ENCODE measurements at regions not wholly inside any gene's neighbourhood (a gene's known extent, or its start where the extent isn't known, plus 50 kb on each side); places are given as distances from the start of the nearest gene placed in this dataset.
"Not testable (repeated sequence)": the region's sequence is repeated elsewhere in the genome, so short reads cannot be mapped to it uniquely, and the experiment has no call there.

GRCh38 chr1:199495432-199495831 lies 532.1 kb upstream of the NR5A2 start:
- no peak overlapping the region for H3K4me3 ChIP-seq (ENCODE audit: low read depth, low read length)
- no peak for DNase-seq
- no peak overlapping the region for H3K27ac ChIP-seq
- H3K27me3 ChIP-seq (ENCODE audit: insufficient read depth, low read depth, severe bottlenecking), result no peaks in the 10 kb centered on the region
- no peaks in the 10 kb centered on the region for H3K36me3 ChIP-seq
- peaks cover 23% of the 10 kb centered on the region for H3K9me3 ChIP-seq (ENCODE audit: severe bottlenecking)
- no peak for TF ChIP-seq CTCF (IDR thresholded peaks at IDR 0.05; ENCODE audit: low read depth, low read length)

GRCh38 chr1:199498802-199499201 lies 528.7 kb upstream of the NR5A2 start:
- not testable (repeated sequence) for H3K4me3 ChIP-seq (ENCODE audit: low read depth, low read length); H3K27ac ChIP-seq

GRCh38 chr1:199508072-199508471 lies 519.4 kb upstream of the NR5A2 start:
- H3K27me3 ChIP-seq (ENCODE audit: insufficient read depth, low read depth, severe bottlenecking), result no peaks in the 10 kb centered on the region
- DNase-seq, result no peak
- TF ChIP-seq CTCF (IDR thresholded peaks at IDR 0.05; ENCODE audit: low read depth, low read length), result no peak
- H3K27ac ChIP-seq, result no peak overlapping the region
- H3K36me3 ChIP-seq, result no peaks in the 10 kb centered on the region
- no peaks in the 10 kb centered on the region for H3K9me3 ChIP-seq (ENCODE audit: severe bottlenecking)
- H3K4me3 ChIP-seq (ENCODE audit: low read depth, low read length), result no peak overlapping the region

More at GRCh38 chr1:199498802-199499201, 528.7 kb upstream of the NR5A2 start:
- H3K36me3 ChIP-seq; DNase-seq; H3K27me3 ChIP-seq (ENCODE audit: insufficient read depth, low read depth, severe bottlenecking): not testable (repeated sequence)
- H3K9me3 ChIP-seq (ENCODE audit: severe bottlenecking), result peaks cover 16% of the 10 kb centered on the region

DNA sequence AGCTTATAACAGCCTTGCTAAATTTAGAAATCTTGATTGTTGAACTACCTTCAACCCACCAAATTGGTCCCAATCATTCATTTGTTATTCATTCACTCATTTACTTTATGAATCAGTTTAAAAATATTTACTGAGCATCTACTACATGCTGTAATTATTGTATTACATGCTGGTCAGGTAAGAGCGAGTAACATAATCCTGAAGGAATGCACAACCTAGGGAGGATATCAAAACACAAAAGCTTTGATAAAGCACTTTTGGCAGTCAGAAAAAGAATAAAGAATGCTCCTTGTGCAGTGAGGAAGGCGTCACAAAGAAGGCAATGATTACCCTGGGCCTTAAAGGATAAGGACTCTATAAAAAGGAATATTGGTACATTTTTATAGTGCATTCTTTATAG lies 518.9 kb upstream of the NR5A2 start:
- H3K36me3 ChIP-seq, result no peaks in the 10 kb centered on the region
- no peak overlapping the region for H3K4me3 ChIP-seq (ENCODE audit: low read depth, low read length)
- H3K9me3 ChIP-seq (ENCODE audit: severe bottlenecking), result no peaks in the 10 kb centered on the region
- TF ChIP-seq CTCF (IDR thresholded peaks at IDR 0.05; ENCODE audit: low read depth, low read length), result no peak
- DNase-seq, result no peak
- H3K27me3 ChIP-seq (ENCODE audit: insufficient read depth, low read depth, severe bottlenecking), result no peaks in the 10 kb centered on the region
- no peak overlapping the region for H3K27ac ChIP-seq

GRCh38 chr1:199509456-199509855 lies 518.1 kb upstream of the NR5A2 start:
- no peak for TF ChIP-seq CTCF (IDR thresholded peaks at IDR 0.05; ENCODE audit: low read depth, low read length)
- Histone ChIP-seq H3K27me3 (ENCODE audit: insufficient read depth, low read depth, severe bottlenecking) (no peaks in the 10 kb centered on the region), H3K36me3 (no peaks in the 10 kb centered on the region), H3K27ac (no peak overlapping the region), H3K9me3 (ENCODE audit: severe bottlenecking) (no peaks in the 10 kb centered on the region), H3K4me3 (ENCODE audit: low read depth, low read length) (no peak overlapping the region)
- DNase-seq, result no peak

GRCh38 chr1:199510314-199510713 lies 517.2 kb upstream of the NR5A2 start:
- TF ChIP-seq CTCF (IDR thresholded peaks at IDR 0.05; ENCODE audit: low read depth, low read length), result no peak
- Histone ChIP-seq H3K27ac (no peak overlapping the region), H3K27me3 (ENCODE audit: insufficient read depth, low read depth, severe bottlenecking) (no peaks in the 10 kb centered on the region), H3K36me3 (no peaks in the 10 kb centered on the region), H3K4me3 (ENCODE audit: low read depth, low read length) (no peak overlapping the region), H3K9me3 (ENCODE audit: severe bottlenecking) (no peaks in the 10 kb centered on the region)
- no peak for DNase-seq
